Stomach (tissue), 8 donors: ENCODE measurements at regions not wholly inside any gene's neighbourhood (a gene's known extent, or its start where the extent isn't known, plus 50 kb on each side); places are given as distances from the start of the nearest gene placed in this dataset.

Source experiments
- DNase-seq, 2 donors: peaks; one replicate each; pipeline versions ENCODE4 v3.0.0 to v3.0.0-alpha.2; 2013 to 2019
- H3K27ac ChIP-seq, 5 donors: fragments of 200-600 bp in 4 of 5; sonication (generic) in 4 of 5; one replicate each; pipeline ENCODE4 v1.5.1; 2013 to 2019; ENCODE audit warnings: mild to moderate bottlenecking in 1 of 5, moderate library complexity in 1 of 5
- H3K27me3 ChIP-seq, 3 donors: fragments of 200-600 bp; sonication (generic); one replicate each; pipeline ENCODE4 v1.5.1; 2017 to 2019; ENCODE audit warnings: mixed run types in 1 of 3
- H3K36me3 ChIP-seq, 4 donors: fragments of 200-600 bp; sonication (generic); 1 replicate in 3 of 4; 2 replicates in 1 of 4; pipeline ENCODE4 v1.5.1; 2016 to 2019
- H3K4me1 ChIP-seq, 4 donors: fragments of 200-600 bp; sonication (generic); one replicate each; pipeline ENCODE4 v1.5.1; 2016 to 2019
- H3K4me3 ChIP-seq, 4 donors: fragments of 200-600 bp; sonication (generic) in 3 of 4; one replicate each; pipeline ENCODE4 v1.5.1; 2016 to 2019; ENCODE audit warnings: mild to moderate bottlenecking in 1 of 4
- H3K9me3 ChIP-seq, 4 donors: fragments of 200-600 bp; sonication (generic); one replicate each; pipeline ENCODE4 v1.5.1; 2016 to 2019
- EP300 ChIP-seq: sonication (generic); formaldehyde crosslinking; IDR thresholded peaks from one replicate; pipeline ENCODE4 v1.6.1; 2017; ENCODE audit warnings: antibody characterized with exemption
- POLR2A ChIP-seq, 4 donors: fragments of 450-650 bp; IDR thresholded peaks; one replicate each; pipeline ENCODE4 v1.6.1; 2016; ENCODE audit warnings: antibody characterized with exemption in 4 of 4, control low read depth in 2 of 4, mild to moderate bottlenecking in 1 of 4, moderate library complexity in 1 of 4
- POLR2AphosphoS5 ChIP-seq, 3 donors: sonication (generic); formaldehyde crosslinking; IDR thresholded peaks; one replicate each; pipeline ENCODE4 v1.6.1; 2016; ENCODE audit warnings: antibody characterized with exemption in 3 of 3
- WGBS, 5 donors: extraction: QIAGEN DNeasy Blood & Tissue Kit in 3 of 5; methylation state at CpG; one replicate each; pipeline versions ENCODE4 v1.1.5 to v1.1.7; 2013 to 2018; 5-methylcytosine and 5-hydroxymethylcytosine counted together
- intact Hi-C: fragments of 100-400 bp; cut with DNase I; formaldehyde crosslinking; loops from one replicate; pipeline ENCODE4 v1.15.1; 2023; ENCODE audit warnings: low total_unique reads
- TF ChIP-seq, protein P1 (sequence below), 7 experiments: fragments of 450-650 bp in 4 of 7; fragments of 200-600 bp in 3 of 7; sonication (generic) in 3 of 7; IDR thresholded peaks; one replicate each; pipeline ENCODE4 v1.5.1; 2016 to 2019; ENCODE audit warnings: antibody characterized with exemption in 7 of 7, control low read depth in 2 of 7, mild to moderate bottlenecking in 1 of 7
- donor health status: healthy with polysubstance abuse.
- donor health status: Bipolar disorder and iron deficiency.
- donor health status: healthy.

DNA sequence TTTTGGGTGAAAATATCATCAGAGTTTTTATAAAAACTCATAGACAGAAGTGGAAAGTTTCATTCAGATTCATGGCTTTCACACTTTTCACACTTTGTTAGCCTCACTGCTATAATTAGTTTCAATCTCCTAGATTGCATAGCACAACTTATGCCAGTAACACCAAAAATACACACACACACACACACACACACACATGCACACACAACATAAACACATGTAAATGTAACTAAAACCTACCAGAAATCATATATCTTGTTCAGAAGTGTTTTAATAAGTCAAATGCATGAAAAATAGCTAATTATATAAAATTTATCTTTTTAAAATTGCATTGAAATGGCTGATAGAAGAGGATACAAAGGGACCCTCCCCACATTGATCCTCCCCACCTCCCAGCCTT is 347.8 kb upstream of the SLC35B3 start:
- no peaks in the 10 kb centered on the region for H3K27me3 ChIP-seq
- no peak overlapping the region for H3K4me3 ChIP-seq
- H3K36me3 ChIP-seq = no peaks in the 10 kb centered on the region
- no peaks in the 10 kb centered on the region for H3K9me3 ChIP-seq
- no peaks in the 10 kb centered on the region for H3K4me1 ChIP-seq
- DNase-seq = no peak
- TF ChIP-seq POLR2A (IDR thresholded peaks at IDR 0.05) (no peak), POLR2AphosphoS5 (IDR thresholded peaks at IDR 0.05) (no peak), EP300 (no peak)
- intact Hi-C loops = no loop called here
- H3K27ac ChIP-seq = no peak overlapping the region

- Histone ChIP-seq H3K27me3 (no peaks in the 10 kb centered on the region), H3K36me3 (no peaks in the 10 kb centered on the region), H3K27ac (no peak overlapping the region), H3K4me1 (no peaks in the 10 kb centered on the region), H3K9me3 (no peaks in the 10 kb centered on the region), H3K4me3 (no peak overlapping the region)
- 62 to 87% (median 83%) methylated on average over 2 of the region's 2 CpGs for WGBS, 5 donors
- no peak for DNase-seq
- TF ChIP-seq POLR2A (IDR thresholded peaks at IDR 0.05) (no peak), POLR2AphosphoS5 (IDR thresholded peaks at IDR 0.05) (no peak), EP300 (no peak)
- TF ChIP-seq, protein P1, sequence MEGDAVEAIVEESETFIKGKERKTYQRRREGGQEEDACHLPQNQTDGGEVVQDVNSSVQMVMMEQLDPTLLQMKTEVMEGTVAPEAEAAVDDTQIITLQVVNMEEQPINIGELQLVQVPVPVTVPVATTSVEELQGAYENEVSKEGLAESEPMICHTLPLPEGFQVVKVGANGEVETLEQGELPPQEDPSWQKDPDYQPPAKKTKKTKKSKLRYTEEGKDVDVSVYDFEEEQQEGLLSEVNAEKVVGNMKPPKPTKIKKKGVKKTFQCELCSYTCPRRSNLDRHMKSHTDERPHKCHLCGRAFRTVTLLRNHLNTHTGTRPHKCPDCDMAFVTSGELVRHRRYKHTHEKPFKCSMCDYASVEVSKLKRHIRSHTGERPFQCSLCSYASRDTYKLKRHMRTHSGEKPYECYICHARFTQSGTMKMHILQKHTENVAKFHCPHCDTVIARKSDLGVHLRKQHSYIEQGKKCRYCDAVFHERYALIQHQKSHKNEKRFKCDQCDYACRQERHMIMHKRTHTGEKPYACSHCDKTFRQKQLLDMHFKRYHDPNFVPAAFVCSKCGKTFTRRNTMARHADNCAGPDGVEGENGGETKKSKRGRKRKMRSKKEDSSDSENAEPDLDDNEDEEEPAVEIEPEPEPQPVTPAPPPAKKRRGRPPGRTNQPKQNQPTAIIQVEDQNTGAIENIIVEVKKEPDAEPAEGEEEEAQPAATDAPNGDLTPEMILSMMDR (IDR thresholded peaks at IDR 0.05) = no peak
- intact Hi-C loops = no loop called here
Measured at GRCh38 chr6:8780653-8781052, 345.3 kb upstream of the SLC35B3 start.

GRCh38 chr6:8764733-8765132 is 329.4 kb upstream of the SLC35B3 start:
- no peaks in the 10 kb centered on the region for H3K36me3 ChIP-seq
- TF ChIP-seq EP300 (no peak), POLR2A (IDR thresholded peaks at IDR 0.05) (no peak), POLR2AphosphoS5 (IDR thresholded peaks at IDR 0.05) (no peak)
- TF ChIP-seq, protein P1 (IDR thresholded peaks at IDR 0.05) = no peak
- 27 to 74% (median 63%) methylated on average over 1 of the region's 1 CpG for WGBS, 5 donors

DNA sequence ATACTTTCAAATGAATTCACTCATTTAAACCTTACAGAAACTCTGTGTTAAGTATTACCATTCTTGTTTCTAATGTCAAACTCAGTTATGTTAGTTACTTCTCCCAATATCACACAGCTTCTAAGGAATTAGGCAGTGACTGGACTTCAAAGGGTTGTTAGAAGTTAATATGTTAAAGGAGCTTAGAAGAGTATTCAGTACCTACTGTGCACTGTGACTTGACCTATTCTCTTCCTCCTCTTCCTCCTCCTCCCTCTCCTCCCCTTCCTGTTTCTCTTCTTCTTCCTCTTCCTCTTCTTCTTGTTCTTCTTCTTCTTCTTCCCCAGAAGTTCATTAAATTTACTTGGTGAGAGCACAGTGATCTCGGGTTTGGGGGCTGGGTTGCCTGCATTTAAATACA is 325.6 kb upstream of the SLC35B3 start:
- intact Hi-C loops = no loop called here
- Histone ChIP-seq H3K27ac (no peak overlapping the region), H3K36me3 (no peaks in the 10 kb centered on the region), H3K27me3 (no peaks in the 10 kb centered on the region), H3K4me1 (no peaks in the 10 kb centered on the region), H3K9me3 (no peaks in the 10 kb centered on the region), H3K4me3 (no peak overlapping the region)
- no peak for DNase-seq
- TF ChIP-seq POLR2AphosphoS5 (IDR thresholded peaks at IDR 0.05) = no peak
- TF ChIP-seq, protein P1 (IDR thresholded peaks at IDR 0.05) = no peak
- TF ChIP-seq POLR2A (IDR thresholded peaks at IDR 0.05) = no peak
- no peak for TF ChIP-seq EP300
- WGBS, 5 donors = 58 to 78% (median 63%) methylated on average over 1 of the region's 1 CpG

More at GRCh38 chr6:8764733-8765132, 329.4 kb upstream of the SLC35B3 start:
- intact Hi-C loops = no loop called here
- H3K4me3 ChIP-seq = no peak overlapping the region
- no peak for DNase-seq
- no peak overlapping the region for H3K27ac ChIP-seq
- H3K27me3 ChIP-seq = no peaks in the 10 kb centered on the region
- H3K9me3 ChIP-seq = no peaks in the 10 kb centered on the region
- no peaks in the 10 kb centered on the region for H3K4me1 ChIP-seq

- TF ChIP-seq, protein P1 (IDR thresholded peaks at IDR 0.05) = no peak
- TF ChIP-seq EP300 (no peak), POLR2AphosphoS5 (IDR thresholded peaks at IDR 0.05) (no peak), POLR2A (IDR thresholded peaks at IDR 0.05) (no peak)
- Histone ChIP-seq H3K27me3 (no peaks in the 10 kb centered on the region), H3K36me3 (no peaks in the 10 kb centered on the region), H3K4me3 (no peak overlapping the region), H3K4me1 (no peaks in the 10 kb centered on the region), H3K9me3 (no peaks in the 10 kb centered on the region), H3K27ac (no peak overlapping the region)
- intact Hi-C loops = no loop called here
- no peak for DNase-seq
- WGBS, 5 donors = 67 to 92% (median 79%) methylated on average over 4 of the region's 4 CpGs
Measured at GRCh38 chr6:8758412-8758811, 323.1 kb upstream of the SLC35B3 start.
